IMR-90 (cell line): ENCODE measurements at regions not wholly inside any gene's neighbourhood (a gene's known extent, or its start where the extent isn't known, plus 50 kb on each side); places are given as distances from the start of the nearest gene placed in this dataset.

Experiments
- ATAC-seq: fragments of 200-7000 bp; cut with Tn5 transposase; 2 replicates; pipeline ENCODE4 v1.9.1; 2020; ENCODE audit warnings: low read depth, mild to moderate bottlenecking, moderate library complexity
- BruUV-seq: library from RNA; stranded (reverse); fragments of 400-500 nt; replicated peaks from 2 replicates; lab custom pipeline; 2021; lab: Mats Ljungman, UMichigan
- CTCF ChIA-PET: fragments of 300-600 bp; formaldehyde crosslinking; extraction: SDS; loops from one replicate; lab custom pipeline; 2021; ENCODE audit warnings: antibody characterized with exemption; lab: Yijun Ruan, JAX
- POLR2A ChIA-PET: fragments of 300-600 bp; sonication (Branson Sonifier 250); formaldehyde crosslinking; loops from one replicate; lab custom pipeline; 2022; ENCODE audit warnings: antibody characterized with exemption; ENCODE audit not compliant: unreplicated experiment; lab: Charles Lee
- DNase-seq: peaks from one replicate; pipeline ENCODE4 v3.0.0; 2013
- H2AFZ ChIP-seq: replicated peaks from 2 replicates; pipeline ENCODE3; 2013; ENCODE audit warnings: low read length, mild to moderate bottlenecking; ENCODE audit not compliant: poor library complexity
- H2AK5ac ChIP-seq: 2 replicates; pipeline ENCODE4 v1.6.1; 2013; ENCODE audit warnings: low read depth, low read length, inconsistent platforms
- H2AK9ac ChIP-seq: replicated peaks from 2 replicates; pipeline ENCODE3; 2013; ENCODE audit warnings: mild to moderate bottlenecking, low read depth, low read length, moderate library complexity; ENCODE audit not compliant: poor library complexity
- H2BK120ac ChIP-seq: 2 replicates; pipeline ENCODE4 v1.6.1; 2013; ENCODE audit warnings: low read depth, low read length, inconsistent platforms
- H2BK15ac ChIP-seq: 3 replicates; pipeline ENCODE4 v1.6.1; 2013; ENCODE audit warnings: low read depth, low read length, inconsistent platforms
- H2BK20ac ChIP-seq: 2 replicates; pipeline ENCODE4 v1.6.1; 2013; ENCODE audit warnings: low read depth, mild to moderate bottlenecking, inconsistent platforms, low read length, moderate library complexity
- H2BK5ac ChIP-seq: 2 replicates; pipeline ENCODE4 v1.6.1; 2013; ENCODE audit warnings: mild to moderate bottlenecking, low read depth, low read length, inconsistent platforms; ENCODE audit not compliant: poor library complexity, severe bottlenecking
- H3K14ac ChIP-seq: replicated peaks from 2 replicates; pipeline ENCODE4 v1.6.1; 2013; ENCODE audit warnings: low read depth, low read length, inconsistent platforms
- H3K18ac ChIP-seq: 2 replicates; pipeline ENCODE4 v1.6.1; 2013; ENCODE audit warnings: low read depth, low read length, control low read depth
- H3K23ac ChIP-seq: 2 replicates; pipeline ENCODE4 v1.6.1; 2013; ENCODE audit warnings: low read depth, low read length, inconsistent platforms
- H3K27ac ChIP-seq: 2 replicates; pipeline ENCODE4 v1.5.1; 2013; ENCODE audit warnings: mild to moderate bottlenecking, control low read depth, low read length; ENCODE audit not compliant: insufficient read depth
- H3K27me3 ChIP-seq: 2 replicates; pipeline ENCODE4 v1.6.1; 2013; ENCODE audit warnings: low read length; ENCODE audit not compliant: control insufficient read depth, insufficient read depth
- H3K36me3 ChIP-seq: 2 replicates; pipeline ENCODE4 v1.6.1; 2013; ENCODE audit warnings: low read length, mixed read lengths; ENCODE audit not compliant: control insufficient read depth, insufficient read depth
- H3K4ac ChIP-seq: 2 replicates; pipeline ENCODE4 v1.6.1; 2013; ENCODE audit warnings: low read depth, low read length, inconsistent platforms
- H3K4me1 ChIP-seq: 2 replicates; pipeline ENCODE4 v1.6.1; 2013; ENCODE audit warnings: low read length, mixed read lengths; ENCODE audit not compliant: control insufficient read depth, insufficient read depth
- H3K4me2 ChIP-seq: 2 replicates; pipeline ENCODE4 v1.6.1; 2013; ENCODE audit warnings: low read depth, mild to moderate bottlenecking, control low read depth, low read length, moderate library complexity
- H3K4me3 ChIP-seq: 2 replicates; pipeline ENCODE4 v1.5.1; 2013; ENCODE audit warnings: low read depth, mild to moderate bottlenecking, control low read depth, low read length, moderate library complexity; ENCODE audit not compliant: insufficient read depth
- H3K56ac ChIP-seq: 2 replicates; pipeline ENCODE4 v1.6.1; 2013; ENCODE audit warnings: low read length, inconsistent platforms; ENCODE audit not compliant: insufficient read depth; ENCODE audit errors: extremely low read depth
- H3K79me1 ChIP-seq, 2 experiments: 2 replicates each; pipeline ENCODE4 v1.6.1; 2013; ENCODE audit warnings: low read length in 2 of 2, inconsistent platforms in 1 of 2, low read depth in 1 of 2
- H3K9ac ChIP-seq: 2 replicates; pipeline ENCODE4 v1.6.1; 2013; ENCODE audit warnings: low read depth, low read length, control low read depth
- H3K9me1 ChIP-seq: 2 replicates; pipeline ENCODE4 v1.6.1; 2013; ENCODE audit warnings: low read length, inconsistent platforms; ENCODE audit not compliant: insufficient read depth
- H3K9me3 ChIP-seq: 2 replicates; pipeline ENCODE4 v1.6.1; 2013; ENCODE audit warnings: low read length; ENCODE audit not compliant: control insufficient read depth, insufficient read depth
- H4K20me1 ChIP-seq: 2 replicates; pipeline ENCODE4 v1.6.1; 2013; ENCODE audit warnings: low read length, inconsistent platforms; ENCODE audit not compliant: insufficient read depth
- H4K5ac ChIP-seq: 2 replicates; pipeline ENCODE4 v1.6.1; 2013; ENCODE audit warnings: mild to moderate bottlenecking, low read depth, low read length, control low read depth
- H4K8ac ChIP-seq, 2 experiments: 2 replicates each; pipeline ENCODE4 v1.6.1; 2013; ENCODE audit warnings: low read depth in 2 of 2, low read length in 2 of 2, control low read depth in 1 of 2, inconsistent platforms in 1 of 2
- H4K91ac ChIP-seq: 2 replicates; pipeline ENCODE4 v1.6.1; 2013; ENCODE audit warnings: low read depth, low read length, inconsistent platforms; ENCODE audit not compliant: insufficient read depth
- ELK1 ChIP-seq: fragments of 150-350 bp; IDR thresholded peaks from 2 replicates; pipeline ENCODE4 v1.6.1; 2016; ENCODE audit warnings: low read depth, mild to moderate bottlenecking, low read length, moderate library complexity, borderline replicate concordance
- MAZ ChIP-seq: IDR thresholded peaks from 2 replicates; pipeline ENCODE4 v1.6.1; 2012; ENCODE audit warnings: low read depth, mild to moderate bottlenecking, low read length, improper control_type of control experiment, moderate library complexity, borderline replicate concordance
- RCOR1 ChIP-seq: IDR thresholded peaks from 2 replicates; pipeline ENCODE4 v1.6.1; 2012; ENCODE audit warnings: mild to moderate bottlenecking, low read length, improper control_type of control experiment; ENCODE audit not compliant: insufficient replicate concordance
- WGBS, 2 experiments: methylation state at CpG; one replicate each; pipeline versions ENCODE4 v1.1.5 to v1.1.7; 2013; ENCODE audit warnings: missing lambda C conversion rate in 2 of 2; ENCODE audit not compliant: insufficient read length in 1 of 2; ENCODE audit errors: extremely low coverage in 2 of 2; 5-methylcytosine and 5-hydroxymethylcytosine counted together
- dilution Hi-C: fragments of 300-500 bp; cut with HindIII; formaldehyde crosslinking; loops from one replicate; pipeline ENCODE4 v1.14.3; 2018; ENCODE audit warnings: low sequenced_read_pairs; ENCODE audit not compliant: unreplicated experiment
- in situ Hi-C: fragments of 300-500 bp; cut with MboI; formaldehyde crosslinking; loops from 3 replicates; pipeline ENCODE4 v1.14.3; 2019; ENCODE audit warnings: low sequenced_read_pairs, inconsistent platforms, mixed read lengths
- intact Hi-C: fragments of 100-400 bp; cut with micrococcal nuclease; formaldehyde crosslinking; loops from 2 replicates; pipeline ENCODE4 v1.10.0; 2022

GRCh38 chr20:3350422-3350821 is 57.0 kb downstream of the DNAAF9 start:
- no peak overlapping the region for H4K91ac ChIP-seq
- CTCF ChIA-PET = interaction anchor here (0.6 kb wide), 1 partner anchor 1158 kb away, joined by 3 read pairs; no protein-coding TSS in a partner anchor
- POLR2A ChIA-PET = no interaction called here

More at GRCh38 chr20:3350422-3350821, 57.0 kb downstream of the DNAAF9 start:
- intact Hi-C loops = no loop called here
- H2AK5ac ChIP-seq = no peak overlapping the region
- H2BK5ac ChIP-seq = no peak overlapping the region
- H3K14ac ChIP-seq = no peak overlapping the region
- no peaks in the 10 kb centered on the region for H4K20me1 ChIP-seq
- H2AK9ac ChIP-seq = no peak overlapping the region
- no peaks in the 10 kb centered on the region for H3K9me3 ChIP-seq
- H3K4me1 ChIP-seq = no peaks in the 10 kb centered on the region
- H3K18ac ChIP-seq = no peak overlapping the region
- no peak overlapping the region for H4K5ac ChIP-seq
- H3K36me3 ChIP-seq = peaks cover 14% of the 10 kb centered on the region
- H3K4me2 ChIP-seq = no peak overlapping the region
- H2BK20ac ChIP-seq = no peak overlapping the region
- dilution Hi-C loops = no loop called here
- no peak overlapping the region for H3K23ac ChIP-seq
- no CpG with 5 or more reads among the region's 1 CpG for WGBS, 2 experiments
- H2AFZ ChIP-seq = no peak overlapping the region
- H3K4me3 ChIP-seq = no peak overlapping the region
- H2BK120ac ChIP-seq = no peak overlapping the region
- no peak overlapping the region for H4K8ac ChIP-seq
- no peak overlapping the region for H2BK15ac ChIP-seq
- no peak overlapping the region for H3K27ac ChIP-seq
- no peak for ATAC-seq
- no TSS peak for BruUV-seq
- H3K79me1 ChIP-seq = no peaks in the 10 kb centered on the region; a peak in 1 of 4 replicates
- peaks cover 4% of the 10 kb centered on the region for H3K9me1 ChIP-seq
- H3K56ac ChIP-seq = no peak overlapping the region
- no peak overlapping the region for H3K4ac ChIP-seq
- no peaks in the 10 kb centered on the region for H3K27me3 ChIP-seq
- in situ Hi-C loops = no loop called here
- H3K9ac ChIP-seq = no peak overlapping the region
- no peak for DNase-seq
- no peak for TF ChIP-seq MAZ
- no peak for TF ChIP-seq ELK1
- TF ChIP-seq RCOR1 = no peak
